GM12878 (cell line): ENCODE measurements at regions not wholly inside any gene's neighbourhood (a gene's known extent, or its start where the extent isn't known, plus 50 kb on each side); places are given as distances from the start of the nearest gene placed in this dataset.

Source experiments
- ATAC-seq: fragments of 200-7000 bp; cut with Tn5 transposase; 3 replicates; pipeline ENCODE4 v1.9.1; 2020; ENCODE audit warnings: mild to moderate bottlenecking, moderate library complexity
- BruUV-seq: library from RNA; stranded (reverse); fragments of 400-500 nt; replicated peaks from 2 replicates; lab custom pipeline; 2021; lab: Mats Ljungman, UMichigan
- CTCF ChIA-PET: fragments of 300-600 bp; sonication (Branson Sonifier 250); formaldehyde crosslinking; extraction: SDS; loops from one replicate; lab custom pipeline; 2021; ENCODE audit warnings: inconsistent platforms; lab: Yijun Ruan, JAX
- POLR2A ChIA-PET: fragments of 350-600 bp; formaldehyde crosslinking; extraction: SDS; loops from one replicate; lab custom pipeline; 2021; ENCODE audit warnings: inconsistent platforms; lab: Charles Lee
- RAD21 ChIA-PET: fragments of 300-600 bp; sonication (Branson Sonifier 250); formaldehyde crosslinking; loops from one replicate; lab custom pipeline; 2023; ENCODE audit warnings: antibody characterized with exemption; ENCODE audit not compliant: unreplicated experiment; lab: Charles Lee
- SMC1A ChIA-PET: fragments of 300-600 bp; sonication (Branson Sonifier 250); formaldehyde crosslinking; loops from one replicate; lab custom pipeline; 2023; ENCODE audit not compliant: unreplicated experiment, uncharacterized antibody; lab: Charles Lee
- DNase-seq: peaks from one replicate; pipeline ENCODE4 v3.0.0-alpha.2; 2011; ENCODE audit warnings: low read depth, low spot score
- FAIRE-seq: peaks from 3 replicates; lab custom pipeline; 2011; peaks lifted over from hg19 to GRCh38; lab: Jason Lieb, UNC
- H2AFZ ChIP-seq: 2 replicates; pipeline ENCODE4 v1.6.0; 2011; ENCODE audit warnings: low read depth, low read length, control low read depth; ENCODE audit not compliant: control insufficient read depth
- H3K27ac ChIP-seq: 2 replicates; pipeline ENCODE4 v1.5.1; 2011; ENCODE audit warnings: control low read depth; ENCODE audit not compliant: control insufficient read depth, insufficient read depth
- H3K27me3 ChIP-seq, 2 experiments: replicated peaks in 1 of 2; 2 replicates each; pipeline versions ENCODE4 v1.6.0 to v1.6.1; 2011; ENCODE audit warnings: low read length in 1 of 2; ENCODE audit not compliant: control insufficient read depth in 2 of 2, insufficient read depth in 2 of 2
- H3K36me3 ChIP-seq, 2 experiments: 2 replicates each; pipeline ENCODE4 v1.5.1; 2011; ENCODE audit warnings: low read length in 1 of 2; ENCODE audit not compliant: control insufficient read depth in 2 of 2, insufficient read depth in 2 of 2
- H3K4me1 ChIP-seq: 2 replicates; pipeline ENCODE4 v1.6.1; 2011; ENCODE audit warnings: mild to moderate bottlenecking, low read length, moderate library complexity, mixed read lengths; ENCODE audit not compliant: control insufficient read depth, insufficient read depth
- H3K4me2 ChIP-seq: 2 replicates; pipeline ENCODE4 v1.6.0; 2011; ENCODE audit warnings: control low read depth; ENCODE audit not compliant: control insufficient read depth, insufficient read depth
- H3K4me3 ChIP-seq: fragments of 200-600 bp; sonication (generic); 2 replicates; pipeline ENCODE4 v1.5.1; 2016
- H3K79me2 ChIP-seq: 2 replicates; pipeline ENCODE4 v1.6.0; 2011; ENCODE audit warnings: low read length; ENCODE audit not compliant: control insufficient read depth, insufficient read depth
- H3K9ac ChIP-seq: 2 replicates; pipeline ENCODE4 v1.8.0; 2011; ENCODE audit warnings: low read length, control low read depth, mixed read lengths; ENCODE audit not compliant: control insufficient read depth, insufficient read depth
- H3K9me3 ChIP-seq: replicated peaks from 3 replicates; pipeline ENCODE4 v1.5.1; 2011; ENCODE audit warnings: mild to moderate bottlenecking, low read length; ENCODE audit not compliant: control insufficient read depth, insufficient read depth
- H4K20me1 ChIP-seq: 2 replicates; pipeline ENCODE4 v1.6.0; 2011; ENCODE audit not compliant: control insufficient read depth, insufficient read depth
- CBX3 ChIP-seq: fragments of 200-600 bp; sonication (generic); IDR thresholded peaks from 2 replicates; pipeline ENCODE4 v1.6.1; 2016; ENCODE audit warnings: low read depth, borderline replicate concordance
- CBX5 ChIP-seq: sonication (generic); IDR thresholded peaks from 2 replicates; pipeline ENCODE4 v1.6.1; 2016; ENCODE audit warnings: low read depth, moderate library complexity, mild to moderate bottlenecking, inconsistent platforms
- CUX1 ChIP-seq: IDR thresholded peaks from 2 replicates; pipeline ENCODE4 v1.6.1; 2012; ENCODE audit warnings: improper control_type of control experiment, low read depth, low read length; ENCODE audit not compliant: insufficient replicate concordance
- IKZF1 ChIP-seq: fragments of 450-650 bp; conservative IDR thresholded peaks from 2 replicates; pipeline ENCODE4 v1.6.1; 2017; ENCODE audit warnings: antibody characterized with exemption, mild to moderate bottlenecking
- IRF5 ChIP-seq: fragments of 450-650 bp; IDR thresholded peaks from 2 replicates; pipeline ENCODE4 v1.6.1; 2017; ENCODE audit warnings: borderline replicate concordance
- POLR2AphosphoS2 ChIP-seq: IDR thresholded peaks from 2 replicates; pipeline ENCODE4 v1.6.1; 2011; ENCODE audit warnings: low read depth, mild to moderate bottlenecking, low read length, improper control_type of control experiment, moderate library complexity
- SRF ChIP-seq, 2 experiments: IDR thresholded peaks; 2 replicates each; pipeline ENCODE4 v1.6.1; 2011; ENCODE audit warnings: low read depth in 2 of 2, low read length in 2 of 2, mild to moderate bottlenecking in 1 of 2, moderate library complexity in 1 of 2
- TCF3 ChIP-seq: IDR thresholded peaks from 2 replicates; pipeline ENCODE4 v1.6.1; 2012; ENCODE audit warnings: low read depth, mild to moderate bottlenecking, low read length, borderline replicate concordance; ENCODE audit not compliant: insufficient read depth
- ZNF217 ChIP-seq: fragments of 450-650 bp; IDR thresholded peaks from 2 replicates; pipeline ENCODE4 v1.6.1; 2017; ENCODE audit warnings: antibody characterized with exemption, mild to moderate bottlenecking
- WGBS: methylation state at CpG from one replicate; pipeline ENCODE4 v1.1.6; 2016; ENCODE audit warnings: low lambda C conversion rate; ENCODE audit not compliant: insufficient replicate concordance, insufficient coverage; ENCODE audit errors: missing lambda C conversion rate; 5-methylcytosine and 5-hydroxymethylcytosine counted together
- in situ Hi-C: fragments of 300-500 bp; cut with MboI; formaldehyde crosslinking; loops from 9 replicates; pipeline ENCODE4 v1.14.3; 2018; ENCODE audit warnings: mixed read lengths
- intact Hi-C: fragments of 100-400 bp; cut with micrococcal nuclease; formaldehyde crosslinking; loops from one replicate; pipeline ENCODE4 v1.14.2; 2022; ENCODE audit not compliant: unreplicated experiment

- FAIRE-seq: no peak
- Histone ChIP-seq H3K27me3 (no peaks in the 10 kb centered on the region; a peak in 2 of 4 replicates), H3K4me3 (no peak overlapping the region), H3K9me3 (no peaks in the 10 kb centered on the region), H3K36me3 (no peaks in the 10 kb centered on the region), H3K9ac (no peak overlapping the region), H3K4me2 (no peak overlapping the region), H3K79me2 (no peaks in the 10 kb centered on the region), H3K4me1 (no peaks in the 10 kb centered on the region), H3K27ac (no peak overlapping the region), H4K20me1 (no peaks in the 10 kb centered on the region), H2AFZ (no peak overlapping the region)
- SMC1A ChIA-PET: no interaction called here
- no TSS peak for BruUV-seq
- intact Hi-C loops: no loop called here
- 50% methylated on average over 9 of the region's 9 CpGs for WGBS
- RAD21 ChIA-PET: no interaction called here
- CTCF ChIA-PET: interaction anchor here (0.6 kb wide), 1 partner anchor 26 kb away, joined by 3 read pairs; no protein-coding TSS in a partner anchor
- POLR2A ChIA-PET: no interaction called here
- TF ChIP-seq IKZF1 (no peak), POLR2AphosphoS2 (no peak), IRF5 (no peak), CUX1 (no peak), CBX3 (no peak), CBX5 (no peak), SRF (IDR thresholded peaks at IDR 0.05; ENCODE audit: low read depth in 2 of 2, low read length in 2 of 2) (no peak), TCF3 (no peak), ZNF217 (no peak)
- no peak for DNase-seq
- no peak for ATAC-seq
- in situ Hi-C loops: no loop called here
Measured at GRCh38 chr15:62901909-62902546, 140.5 kb upstream of the TPM1 start.
